H9 (cell line): ENCODE measurements at regions not wholly inside any gene's neighbourhood (a gene's known extent, or its start where the extent isn't known, plus 50 kb on each side); places are given as distances from the start of the nearest gene placed in this dataset.

Experiments used
- DNase-seq: peaks from one replicate; pipeline ENCODE4 v3.0.0-alpha.2; 2017
- H2AFZ ChIP-seq: one replicate; pipeline ENCODE4 v1.6.1; 2013; ENCODE audit warnings: mild to moderate bottlenecking, low read length, control low read depth, moderate library complexity
- H2AK5ac ChIP-seq: 2 replicates; pipeline ENCODE4 v1.6.1; 2013; ENCODE audit warnings: low read length, control low read depth, mixed read lengths; ENCODE audit not compliant: insufficient read length
- H2BK120ac ChIP-seq: one replicate; pipeline ENCODE4 v1.6.1; 2013; ENCODE audit warnings: low read depth, mild to moderate bottlenecking, low read length, control low read depth, inconsistent platforms; ENCODE audit not compliant: poor library complexity, severe bottlenecking
- H2BK12ac ChIP-seq: 2 replicates; pipeline ENCODE4 v1.6.1; 2013; ENCODE audit warnings: low read length, control low read depth, mixed read lengths, low read depth; ENCODE audit not compliant: insufficient read length
- H2BK15ac ChIP-seq: 2 replicates; pipeline ENCODE4 v1.6.1; 2013; ENCODE audit warnings: low read depth, low read length, control low read depth
- H2BK20ac ChIP-seq: one replicate; pipeline ENCODE4 v1.6.1; 2013; ENCODE audit warnings: low read depth, mild to moderate bottlenecking, low read length, control low read depth, inconsistent platforms; ENCODE audit not compliant: poor library complexity, severe bottlenecking
- H2BK5ac ChIP-seq: 2 replicates; pipeline ENCODE4 v1.6.1; 2013; ENCODE audit warnings: low read length, control low read depth, mixed read lengths; ENCODE audit not compliant: insufficient read length
- H3K14ac ChIP-seq: 2 replicates; pipeline ENCODE4 v1.6.1; 2013; ENCODE audit warnings: low read length, control low read depth; ENCODE audit not compliant: insufficient read depth
- H3K18ac ChIP-seq: 2 replicates; pipeline ENCODE4 v1.6.1; 2013; ENCODE audit warnings: low read depth, mild to moderate bottlenecking, mixed read lengths, low read length, control low read depth; ENCODE audit not compliant: insufficient read length
- H3K23ac ChIP-seq: 2 replicates; pipeline ENCODE4 v1.6.1; 2013; ENCODE audit warnings: low read length, control low read depth, mixed read lengths, low read depth; ENCODE audit not compliant: insufficient read length
- H3K23me2 ChIP-seq: 2 replicates; pipeline ENCODE4 v1.6.1; 2013; ENCODE audit warnings: low read depth, mild to moderate bottlenecking, mixed read lengths, low read length, control low read depth; ENCODE audit not compliant: insufficient read length, poor library complexity, severe bottlenecking
- H3K27ac ChIP-seq: 2 replicates; pipeline ENCODE4 v1.5.1; 2013; ENCODE audit warnings: low read length, control low read depth, mixed read lengths, low read depth; ENCODE audit not compliant: insufficient read length
- H3K27me3 ChIP-seq: 2 replicates; pipeline ENCODE4 v1.6.1; 2013; ENCODE audit warnings: low read length, control low read depth, inconsistent platforms; ENCODE audit not compliant: insufficient read depth
- H3K4ac ChIP-seq: 2 replicates; pipeline ENCODE4 v1.6.1; 2013; ENCODE audit warnings: low read depth, mild to moderate bottlenecking, control low read depth, inconsistent platforms, low read length, moderate library complexity
- H3K4me1 ChIP-seq: 2 replicates; pipeline ENCODE4 v1.6.1; 2013; ENCODE audit warnings: low read length, control low read depth, inconsistent platforms; ENCODE audit not compliant: insufficient read depth
- H3K4me2 ChIP-seq: 2 replicates; pipeline ENCODE4 v1.6.1; 2013; ENCODE audit warnings: low read length, control low read depth, mixed read lengths; ENCODE audit not compliant: insufficient read length, insufficient read depth
- H3K56ac ChIP-seq: 2 replicates; pipeline ENCODE4 v1.6.1; 2013; ENCODE audit warnings: low read depth, mild to moderate bottlenecking, mixed read lengths, low read length, control low read depth; ENCODE audit not compliant: insufficient read length
- H3K79me1 ChIP-seq: 2 replicates; pipeline ENCODE4 v1.6.1; 2013; ENCODE audit warnings: low read depth, mild to moderate bottlenecking, moderate library complexity, low read length, control low read depth, inconsistent platforms; ENCODE audit not compliant: insufficient read depth, poor library complexity, severe bottlenecking
- H3K79me2 ChIP-seq: 2 replicates; pipeline ENCODE4 v1.6.1; 2013; ENCODE audit warnings: low read length, control low read depth, inconsistent platforms; ENCODE audit not compliant: insufficient read depth
- H3K9ac ChIP-seq: 2 replicates; pipeline ENCODE4 v1.6.1; 2013; ENCODE audit warnings: low read length, control low read depth, mixed read lengths; ENCODE audit not compliant: insufficient read length; ENCODE audit errors: extremely low read depth
- H3K9me3 ChIP-seq: one replicate; pipeline ENCODE4 v1.6.1; 2013; ENCODE audit warnings: low read depth, low read length, inconsistent platforms; ENCODE audit not compliant: control insufficient read depth
- H3T11ph ChIP-seq: one replicate; pipeline ENCODE4 v1.6.1; 2013; ENCODE audit warnings: mild to moderate bottlenecking, low read length, control low read depth, inconsistent platforms
- H4K20me1 ChIP-seq: one replicate; pipeline ENCODE4 v1.6.1; 2013; ENCODE audit not compliant: control insufficient read depth, insufficient read length, insufficient read depth
- H4K5ac ChIP-seq: 2 replicates; pipeline ENCODE4 v1.6.1; 2013; ENCODE audit warnings: low read depth, mild to moderate bottlenecking, mixed read lengths, low read length, control low read depth; ENCODE audit not compliant: insufficient read length
- H4K8ac ChIP-seq: replicated peaks from 2 replicates; pipeline ENCODE4 v1.6.1; 2013; ENCODE audit warnings: low read length, control low read depth, mixed read lengths, low read depth; ENCODE audit not compliant: insufficient read length
- H4K91ac ChIP-seq: 2 replicates; pipeline ENCODE4 v1.6.1; 2013; ENCODE audit warnings: low read depth, mild to moderate bottlenecking, moderate library complexity, mixed read lengths, low read length, control low read depth; ENCODE audit not compliant: insufficient read length
- H3K27ac Mint-ChIP-seq, 3 experiments: 2 replicates in 2 of 3; 3 replicates in 1 of 3; pipeline ENCODE4 v1.8.0; 2020 to 2021; ENCODE audit warnings: mixed read lengths in 3 of 3, mild to moderate bottlenecking in 1 of 3, moderate library complexity in 1 of 3
- H3K27me3 Mint-ChIP-seq: 2 replicates; pipeline ENCODE4 v1.8.0; 2021; ENCODE audit warnings: low read depth, mild to moderate bottlenecking, moderate library complexity, mixed read lengths
- H3K36me3 Mint-ChIP-seq, 3 experiments: 2 replicates in 2 of 3; 3 replicates in 1 of 3; pipeline ENCODE4 v1.8.0; 2020 to 2021; ENCODE audit warnings: low read depth in 3 of 3, mixed read lengths in 3 of 3; ENCODE audit not compliant: insufficient read depth in 1 of 3
- H3K4me1 Mint-ChIP-seq, 2 experiments: 2 replicates each; pipeline ENCODE4 v1.8.0; 2020; ENCODE audit warnings: mixed read lengths in 2 of 2
- H3K4me3 Mint-ChIP-seq, 2 experiments: 2 replicates in 1 of 2; 3 replicates in 1 of 2; pipeline ENCODE4 v1.8.0; 2020 to 2021; ENCODE audit warnings: mild to moderate bottlenecking in 2 of 2, mixed read lengths in 2 of 2, moderate library complexity in 1 of 2
- H3K9me3 Mint-ChIP-seq, 2 experiments: 2 replicates in 1 of 2; 3 replicates in 1 of 2; pipeline ENCODE4 v1.8.0; 2020; ENCODE audit warnings: mild to moderate bottlenecking in 2 of 2, mixed read lengths in 2 of 2, moderate library complexity in 1 of 2
- CTCF ChIP-seq: fragments of 200-600 bp; sonication (generic); conservative IDR thresholded peaks from 3 replicates; pipeline ENCODE4 v1.8.0; 2021; ENCODE audit warnings: antibody characterized with exemption, mild to moderate bottlenecking
- WGBS: extraction: QIAGEN DNeasy Blood & Tissue Kit; methylation state at CpG from one replicate; pipeline ENCODE4 v1.1.7; 2013; ENCODE audit warnings: missing lambda C conversion rate, low lambda C conversion rate, mixed read lengths; ENCODE audit not compliant: insufficient read length; ENCODE audit errors: extremely low coverage; 5-methylcytosine and 5-hydroxymethylcytosine counted together

GRCh38 chr6:134738211-134738885, 211.6 kb downstream of the ALDH8A1 start:
- H3K4me3 Mint-ChIP-seq: no peak overlapping the region
- H3K27me3 Mint-ChIP-seq: no peaks in the 10 kb centered on the region
- Histone ChIP-seq H2BK12ac (no peak overlapping the region), H3K9me3 (no peaks in the 10 kb centered on the region), H4K8ac (no peak overlapping the region), H3K9ac (no peak overlapping the region), H2AK5ac (no peak overlapping the region), H2BK120ac (no peak overlapping the region), H3K27ac (no peak overlapping the region), H2BK15ac (no peak overlapping the region), H3K23me2 (no peaks in the 10 kb centered on the region), H3K27me3 (no peaks in the 10 kb centered on the region), H3K4ac (no peak overlapping the region), H3K56ac (no peak overlapping the region), H4K20me1 (no peaks in the 10 kb centered on the region), H3K14ac (no peak overlapping the region), H3K23ac (no peak overlapping the region), H3K4me2 (no peak overlapping the region), H3K79me2 (no peaks in the 10 kb centered on the region), H3K4me1 (no peaks in the 10 kb centered on the region), H3K79me1 (no peaks in the 10 kb centered on the region), H2AFZ (no peak overlapping the region), H4K91ac (no peak overlapping the region), H3T11ph (no peak overlapping the region), H3K18ac (no peak overlapping the region), H2BK20ac (no peak overlapping the region), H2BK5ac (no peak overlapping the region), H4K5ac (no peak overlapping the region)
- WGBS: no CpG with 5 or more reads among the region's 1 CpG
- H3K36me3 Mint-ChIP-seq: no peaks in the 10 kb centered on the region
- no peak for DNase-seq
- H3K9me3 Mint-ChIP-seq: no peaks in the 10 kb centered on the region
- TF ChIP-seq CTCF: no peak
- H3K27ac Mint-ChIP-seq: no peak overlapping the region
- no peaks in the 10 kb centered on the region for H3K4me1 Mint-ChIP-seq
